ENCODE measurements at regions not wholly inside any gene's neighbourhood (a gene's known extent, or its start where the extent isn't known, plus 50 kb on each side); places are given as distances from the start of the nearest gene placed in this dataset.
A peak's percentile ranks its signal among the peaks of the same experiment; 100 is the strongest.

GRCh38 chr11:106457727-106458126 lies 380.3 kb downstream of the AASDHPPT start:
- DNase-seq (ENCODE audit: low read depth), result peak; percentile 22

GRCh38 chr11:106459135-106459534 lies 381.7 kb downstream of the AASDHPPT start:
- no peak for DNase-seq (ENCODE audit: low read depth)

GRCh38 chr11:106461148-106461691 lies 383.8 kb downstream of the AASDHPPT start:
- DNase-seq (ENCODE audit: low read depth), result no peak

GRCh38 chr11:106461839-106462545 lies 384.5 kb downstream of the AASDHPPT start:
- DNase-seq (ENCODE audit: low read depth), result no peak

GRCh38 chr11:106463154-106463553 lies 385.7 kb downstream of the AASDHPPT start:
- no peak for DNase-seq (ENCODE audit: low read depth)

GRCh38 chr11:106463796-106464201 lies 386.3 kb downstream of the AASDHPPT start:
- DNase-seq (ENCODE audit: low read depth), result no peak

GRCh38 chr11:106464728-106465127 lies 387.3 kb downstream of the AASDHPPT start:
- DNase-seq (ENCODE audit: low read depth), result no peak

GRCh38 chr11:106466521-106467080 lies 389.1 kb downstream of the AASDHPPT start:
- peak; percentile 31 for DNase-seq (ENCODE audit: low read depth)

GRCh38 chr11:106467501-106467900 lies 390.0 kb downstream of the AASDHPPT start:
- no peak for DNase-seq (ENCODE audit: low read depth)

- DNase-seq (ENCODE audit: low read depth), result no peak
Measured at GRCh38 chr11:106468086-106468485, 390.6 kb downstream of the AASDHPPT start.

GRCh38 chr11:106468531-106468930 lies 391.1 kb downstream of the AASDHPPT start:
- DNase-seq (ENCODE audit: low read depth), result no peak

- no peak for DNase-seq (ENCODE audit: low read depth)
Measured at GRCh38 chr11:106470230-106470629, 392.8 kb downstream of the AASDHPPT start.

- DNase-seq (ENCODE audit: low read depth), result no peak
Measured at GRCh38 chr11:106471276-106471675, 393.8 kb downstream of the AASDHPPT start.

- no peak for DNase-seq (ENCODE audit: low read depth)
Measured at GRCh38 chr11:106473089-106473722, 395.7 kb downstream of the AASDHPPT start.

- DNase-seq (ENCODE audit: low read depth), result no peak
Measured at GRCh38 chr11:106474274-106474673, 396.8 kb downstream of the AASDHPPT start.

GRCh38 chr11:106475181-106475580 lies 397.7 kb downstream of the AASDHPPT start:
- no peak for DNase-seq (ENCODE audit: low read depth)

- DNase-seq (ENCODE audit: low read depth), result no peak
Measured at GRCh38 chr11:106477776-106478175, 400.3 kb downstream of the AASDHPPT start.

GRCh38 chr11:106479646-106480045 lies 402.2 kb downstream of the AASDHPPT start:
- DNase-seq (ENCODE audit: low read depth), result no peak

GRCh38 chr11:106480581-106481190 lies 403.2 kb downstream of the AASDHPPT start:
- DNase-seq (ENCODE audit: low read depth), result no peak

GRCh38 chr11:106482917-106483785 lies 405.7 kb downstream of the AASDHPPT start:
- peak; percentile 36 for DNase-seq (ENCODE audit: low read depth)

- DNase-seq (ENCODE audit: low read depth), result no peak
Measured at GRCh38 chr11:106491751-106492150, 414.3 kb downstream of the AASDHPPT start.

- peak; percentile 26 for DNase-seq (ENCODE audit: low read depth)
Measured at GRCh38 chr11:106493751-106494150, 416.3 kb downstream of the AASDHPPT start.

All from fibroblast of the conjunctiva (primary cell).